ENCODE measurements at regions not wholly inside any gene's neighbourhood (a gene's known extent, or its start where the extent isn't known, plus 50 kb on each side); places are given as distances from the start of the nearest gene placed in this dataset.

DNA sequence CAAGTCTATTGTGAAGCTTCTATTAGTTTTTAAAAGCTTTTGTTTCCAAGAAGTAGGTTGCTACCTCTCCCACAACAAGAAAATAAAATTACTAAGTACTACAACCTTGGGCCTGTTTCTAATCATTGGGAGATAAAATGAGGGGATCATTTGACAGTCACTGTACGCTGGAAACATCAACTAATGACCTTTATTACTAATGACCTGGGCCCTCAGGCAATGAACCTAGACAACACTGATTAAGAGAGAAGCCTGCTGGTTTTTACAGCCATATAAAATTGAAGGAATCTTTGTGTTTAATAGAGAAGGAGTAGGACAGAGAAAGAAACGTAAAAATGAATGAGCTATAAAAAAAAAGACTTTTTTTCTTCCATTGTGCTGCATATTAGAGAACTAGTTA is 1000.9 kb downstream of the STPG2 start:
- H3K4me3 ChIP-seq (ENCODE audit: low read length), result no peak overlapping the region
- DNase-seq (ENCODE audit: low read depth, low spot score), result no peak

DNA sequence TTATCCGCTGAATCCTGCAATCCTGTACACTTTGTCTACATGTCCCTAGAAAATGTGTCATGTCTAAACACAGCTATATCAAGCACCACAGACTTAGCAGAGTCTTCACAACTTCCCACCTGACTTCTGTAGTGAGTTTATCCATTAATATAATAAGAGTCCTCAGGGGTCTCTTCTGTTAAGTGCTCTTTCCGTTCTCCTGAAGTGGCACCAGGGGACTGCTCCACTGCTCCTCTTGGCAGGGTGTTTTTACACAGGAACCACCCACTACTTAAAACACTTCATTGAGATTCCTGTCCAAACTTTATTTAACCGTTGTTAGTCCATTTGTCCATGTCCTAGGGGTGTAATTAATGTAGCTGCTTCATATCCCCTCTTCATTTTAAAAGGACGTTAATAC is 1000.4 kb downstream of the STPG2 start:
- no peak for DNase-seq (ENCODE audit: low read depth, low spot score)
- H3K4me3 ChIP-seq (ENCODE audit: low read length), result no peak overlapping the region

DNA sequence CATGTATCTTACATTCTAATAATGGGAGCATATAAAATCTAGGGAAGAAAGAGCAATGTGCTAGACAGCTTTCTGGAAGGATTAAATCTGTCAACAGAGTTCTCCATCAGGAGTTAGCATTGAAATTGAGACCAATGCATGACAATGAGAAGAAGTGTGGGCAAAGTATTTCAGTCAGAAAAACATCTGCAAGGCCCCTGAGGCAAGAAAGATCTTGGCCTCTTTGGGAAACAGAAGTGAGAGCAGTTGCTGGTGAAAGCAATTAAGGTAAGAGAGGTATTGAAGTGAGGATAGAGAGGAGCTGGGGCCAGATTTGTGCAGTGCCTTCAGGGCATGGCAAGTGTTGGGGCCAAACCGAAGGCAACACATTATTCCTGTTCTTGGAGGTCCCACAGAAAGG is 999.1 kb downstream of the STPG2 start:
- DNase-seq (ENCODE audit: low read depth, low spot score), result no peak

DNA sequence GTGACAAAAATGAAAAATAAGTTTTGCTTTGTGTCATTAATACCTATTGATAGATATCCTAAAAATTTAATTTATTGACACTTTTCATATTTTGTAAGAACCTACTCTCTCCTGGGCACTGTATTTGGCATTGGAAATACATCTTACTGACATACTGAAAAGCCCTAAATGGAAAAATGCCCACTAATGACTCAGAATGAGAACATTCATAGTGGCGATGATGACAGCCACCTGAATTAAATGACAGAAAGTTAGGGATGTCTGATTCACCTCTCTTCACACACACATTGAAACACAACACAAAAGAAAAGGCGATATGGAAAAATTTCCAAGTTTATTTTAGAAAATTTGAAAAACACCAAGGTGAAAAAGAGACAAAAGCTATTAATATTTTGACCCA is 992.3 kb downstream of the STPG2 start:
- no peak for DNase-seq (ENCODE audit: low read depth, low spot score)
- H3K4me3 ChIP-seq (ENCODE audit: low read length), result no peak overlapping the region

More for the DNA sequence above, 999.1 kb downstream of the STPG2 start:
- no peak overlapping the region for H3K4me3 ChIP-seq (ENCODE audit: low read length)

DNA sequence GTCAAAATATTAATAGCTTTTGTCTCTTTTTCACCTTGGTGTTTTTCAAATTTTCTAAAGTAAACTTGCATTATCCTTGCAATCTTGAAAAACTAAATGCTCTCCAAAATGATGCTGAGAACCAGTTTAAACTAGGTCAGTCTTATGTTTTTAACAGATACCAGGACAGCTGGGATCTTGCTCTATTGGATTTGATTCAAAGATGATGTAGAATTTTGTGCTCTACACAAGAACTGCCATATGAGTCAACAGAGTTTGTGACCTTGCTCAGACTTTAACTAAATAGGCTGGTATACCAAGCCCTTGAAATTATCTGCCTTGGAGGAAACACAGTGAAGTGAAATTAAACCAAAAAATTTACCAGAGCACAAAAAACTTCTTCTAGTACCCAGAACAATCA is 991.1 kb downstream of the STPG2 start:
- no peak for DNase-seq (ENCODE audit: low read depth, low spot score)
- H3K4me3 ChIP-seq (ENCODE audit: low read length), result no peak overlapping the region

DNA sequence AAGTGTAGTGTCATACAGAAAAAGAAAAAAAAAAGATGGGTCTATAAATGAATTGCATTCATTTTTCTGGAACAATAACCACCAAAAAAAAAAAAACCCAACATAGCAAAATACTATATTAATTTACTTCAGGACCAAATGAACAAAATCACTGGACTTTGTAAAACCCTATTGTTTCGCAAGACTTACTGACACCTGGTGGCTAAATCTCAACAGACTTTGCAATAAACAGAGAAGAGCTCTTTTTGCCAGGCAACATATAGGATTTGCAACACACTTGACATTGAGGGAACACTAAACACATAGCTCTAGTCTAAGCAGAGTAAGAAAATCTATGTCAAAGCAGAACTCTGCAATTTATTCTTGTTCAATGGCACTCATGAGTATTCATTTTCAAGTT is 990.2 kb downstream of the STPG2 start:
- H3K4me3 ChIP-seq (ENCODE audit: low read length), result no peak overlapping the region
- peak; percentile 4 for DNase-seq (ENCODE audit: low read depth, low spot score)

DNA sequence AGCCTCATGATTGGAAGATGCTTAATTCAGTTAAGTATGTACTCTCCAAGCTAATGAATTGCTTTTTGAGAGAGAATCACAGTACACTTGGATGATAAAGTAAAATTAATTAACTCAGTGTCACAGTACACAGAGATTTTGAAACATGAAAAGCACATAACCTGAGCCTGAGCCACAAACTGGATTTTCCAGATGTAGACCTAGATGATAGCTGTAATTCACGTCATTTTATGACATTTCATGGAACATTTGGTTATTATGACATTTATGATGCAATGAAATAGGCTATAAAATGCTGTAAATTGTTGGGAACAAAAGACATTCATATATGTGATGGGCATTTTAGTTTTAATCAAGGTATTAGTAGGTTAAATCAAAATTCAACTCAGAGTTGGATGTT is 983.7 kb downstream of the STPG2 start:
- no peak overlapping the region for H3K4me3 ChIP-seq (ENCODE audit: low read length)

DNA sequence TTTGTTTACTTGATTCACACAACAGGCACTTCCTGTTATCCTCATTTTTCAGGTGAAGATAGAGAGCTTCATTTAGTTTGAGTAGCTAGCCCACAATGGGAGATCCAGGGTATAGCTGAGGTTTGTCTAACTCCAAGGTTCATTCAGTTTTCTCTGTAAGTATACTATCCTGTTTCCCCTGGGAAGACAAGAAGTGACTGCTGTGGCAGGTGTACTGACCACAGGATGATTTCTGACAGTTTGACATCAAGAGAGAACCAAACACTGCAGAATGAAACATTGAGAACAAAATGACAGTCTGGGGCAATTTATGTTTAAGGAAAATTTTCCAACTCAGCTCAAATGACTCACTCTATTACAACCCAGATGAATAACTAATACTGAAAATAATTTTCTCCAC is 958.0 kb downstream of the STPG2 start:
- no peak for DNase-seq (ENCODE audit: low read depth, low spot score)
- H3K4me3 ChIP-seq (ENCODE audit: low read length), result no peak overlapping the region

More for the DNA sequence above, 983.7 kb downstream of the STPG2 start:
- DNase-seq (ENCODE audit: low read depth, low spot score), result no peak

DNA sequence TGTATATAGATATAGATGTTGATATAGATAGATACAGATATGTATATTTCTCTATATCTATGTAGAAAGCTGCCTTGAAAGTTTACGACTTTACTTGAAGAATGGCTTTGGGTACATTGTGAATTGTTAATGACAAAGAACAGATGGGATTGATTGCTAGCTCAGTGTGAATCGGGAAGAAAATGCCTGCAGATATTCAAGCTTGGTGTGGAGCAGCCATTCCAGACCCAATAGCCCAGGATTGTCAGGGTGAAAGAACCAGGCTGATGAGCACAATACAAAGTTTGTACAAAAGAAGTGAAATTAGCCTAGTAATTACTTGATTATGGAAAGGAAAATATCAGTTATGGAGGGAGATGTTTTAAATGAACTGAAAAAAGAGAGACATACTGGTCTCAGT is 946.2 kb downstream of the STPG2 start:
- DNase-seq (ENCODE audit: low read depth, low spot score), result no peak
- H3K4me3 ChIP-seq (ENCODE audit: low read length), result no peak overlapping the region

DNA sequence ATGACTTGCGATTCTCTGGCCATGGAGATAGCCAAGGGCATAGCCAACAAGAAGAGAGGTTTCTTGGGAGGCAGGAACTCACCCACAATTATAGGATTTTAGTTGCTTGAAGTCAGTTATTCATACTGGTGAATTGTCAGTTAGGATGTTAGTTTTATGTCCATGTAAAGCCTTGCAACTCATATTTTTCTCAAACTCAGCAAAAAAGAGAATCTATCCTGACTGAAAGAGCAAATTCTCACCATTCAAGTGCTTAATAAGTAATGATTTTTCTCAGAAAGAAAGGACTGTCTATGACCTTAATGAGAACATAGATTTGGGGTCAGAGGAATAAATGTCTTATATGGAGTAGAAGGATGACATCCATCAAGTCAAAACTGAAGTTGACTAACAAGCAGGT is 934.5 kb downstream of the STPG2 start:
- no peak for DNase-seq (ENCODE audit: low read depth, low spot score)
- H3K4me3 ChIP-seq (ENCODE audit: low read length), result no peak overlapping the region

DNA sequence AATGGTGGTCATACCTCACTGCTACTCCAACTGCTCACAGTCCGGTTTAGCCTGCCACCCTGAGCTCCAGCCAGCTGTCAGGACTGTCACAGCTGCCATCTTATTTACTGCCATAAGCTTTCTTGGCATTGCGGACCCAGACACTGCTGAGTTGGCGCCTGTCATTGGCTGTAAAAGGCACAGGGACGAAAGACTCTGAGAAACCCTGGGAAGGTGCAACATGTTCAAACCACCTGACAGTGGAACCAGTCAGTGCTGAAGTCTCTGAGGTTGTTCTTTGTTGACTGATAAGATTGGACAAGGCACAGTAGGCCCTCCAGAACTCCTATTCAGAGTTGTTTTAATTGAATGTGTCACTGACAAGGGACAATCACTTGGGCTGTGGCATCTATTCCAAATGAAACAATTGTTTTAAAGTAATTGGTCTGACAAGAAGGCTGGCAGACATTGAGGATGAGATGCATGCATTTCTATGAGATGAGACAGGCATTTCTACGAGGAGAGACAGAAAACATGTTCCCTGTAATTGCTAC is 927.8 kb downstream of the STPG2 start:
- H3K4me3 ChIP-seq (ENCODE audit: low read length), result no peak overlapping the region
- DNase-seq (ENCODE audit: low read depth, low spot score), result no peak

DNA sequence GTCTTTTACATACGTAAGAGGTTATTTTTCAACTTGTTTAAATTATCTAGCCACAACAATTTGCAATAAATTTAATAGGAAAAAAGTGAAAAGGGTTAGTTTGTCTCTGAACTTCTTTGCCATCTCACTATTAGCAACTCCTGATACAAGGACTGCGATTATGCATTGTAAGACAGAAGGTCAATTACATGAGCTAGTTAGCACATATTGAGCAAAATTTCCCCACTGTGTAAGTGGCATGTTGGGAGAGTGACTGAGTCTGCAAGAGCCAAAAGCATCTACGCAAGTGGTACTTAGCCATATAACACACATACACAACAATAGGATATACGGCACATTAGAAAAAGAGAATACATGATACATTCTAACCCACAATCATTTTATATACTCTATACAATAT is 927.2 kb downstream of the STPG2 start:
- H3K4me3 ChIP-seq (ENCODE audit: low read length), result no peak overlapping the region
- no peak for DNase-seq (ENCODE audit: low read depth, low spot score)

DNA sequence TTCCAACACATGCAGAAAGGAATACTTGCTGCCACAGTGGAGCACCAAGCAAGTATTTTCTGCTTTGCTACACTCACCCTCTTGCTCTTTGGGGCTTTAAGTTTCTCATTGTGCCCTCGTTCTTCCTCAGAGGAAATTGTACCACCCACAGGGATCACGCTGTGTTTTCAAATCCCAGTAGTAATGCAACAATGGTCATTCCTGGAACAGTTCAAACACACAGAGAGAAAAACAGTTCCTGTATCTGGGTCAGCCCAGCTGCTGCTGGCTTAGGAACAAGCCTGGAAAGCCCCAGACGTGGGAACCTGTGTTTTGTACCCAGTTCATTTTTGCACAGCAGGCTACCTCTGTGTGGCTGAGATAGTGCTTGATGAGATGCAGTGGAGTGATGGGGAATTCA is 907.8 kb downstream of the STPG2 start:
- DNase-seq (ENCODE audit: low read depth, low spot score), result no peak

DNA sequence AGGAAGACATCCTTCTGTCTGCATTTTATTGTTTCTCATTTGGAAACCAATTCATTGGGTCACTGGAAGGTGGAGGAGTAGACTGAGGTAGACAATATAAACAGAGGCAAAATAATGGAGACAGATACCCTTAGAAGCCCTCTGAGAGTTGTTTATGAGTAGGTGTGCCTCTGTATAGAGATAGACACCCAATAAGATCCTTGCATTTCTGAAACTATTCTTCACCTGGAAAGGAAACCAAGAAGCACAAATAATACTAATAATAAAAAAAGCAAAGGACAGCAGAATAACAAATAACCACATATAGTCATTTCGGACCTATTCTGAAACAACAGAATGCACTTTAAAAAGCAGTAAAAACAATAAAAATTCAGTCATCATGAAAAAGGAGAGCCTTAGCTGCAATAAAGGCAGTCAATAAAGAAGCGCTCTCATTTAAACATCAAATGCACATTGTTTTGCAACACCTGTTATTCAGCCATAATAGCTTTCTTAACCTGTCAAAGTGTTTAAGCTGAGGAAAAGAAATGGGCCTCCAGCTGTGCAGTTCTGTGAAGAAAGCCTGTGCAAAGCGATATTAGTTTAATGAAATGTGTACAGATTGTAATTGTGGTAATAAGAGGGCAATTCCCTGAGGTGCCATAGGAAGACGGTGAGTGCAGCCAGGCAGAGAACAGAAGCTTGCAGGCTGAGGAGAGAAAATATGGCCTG is 904.2 kb downstream of the STPG2 start:
- no peak overlapping the region for H3K4me3 ChIP-seq (ENCODE audit: low read length)
- DNase-seq (ENCODE audit: low read depth, low spot score), result no peak

More for the DNA sequence above, 907.8 kb downstream of the STPG2 start:
- H3K4me3 ChIP-seq (ENCODE audit: low read length), result no peak overlapping the region

DNA sequence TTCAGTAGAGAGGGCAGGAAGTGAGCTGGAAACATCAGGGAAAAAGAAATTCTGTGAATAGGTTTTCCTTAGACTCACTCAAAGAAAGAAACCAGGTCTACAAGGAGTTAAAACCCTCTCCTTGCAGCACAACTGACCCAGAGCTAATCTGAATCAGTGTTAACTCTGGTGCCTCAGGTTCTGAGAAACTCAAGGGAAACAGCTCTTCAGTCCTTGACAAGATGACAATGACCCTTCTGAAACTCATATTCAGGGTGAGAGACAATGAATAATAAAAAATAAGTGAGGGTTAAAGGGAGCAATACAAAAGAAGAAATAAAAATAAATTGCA is 903.6 kb downstream of the STPG2 start:
- no peak overlapping the region for H3K4me3 ChIP-seq (ENCODE audit: low read length)
- no peak for DNase-seq (ENCODE audit: low read depth, low spot score)

DNA sequence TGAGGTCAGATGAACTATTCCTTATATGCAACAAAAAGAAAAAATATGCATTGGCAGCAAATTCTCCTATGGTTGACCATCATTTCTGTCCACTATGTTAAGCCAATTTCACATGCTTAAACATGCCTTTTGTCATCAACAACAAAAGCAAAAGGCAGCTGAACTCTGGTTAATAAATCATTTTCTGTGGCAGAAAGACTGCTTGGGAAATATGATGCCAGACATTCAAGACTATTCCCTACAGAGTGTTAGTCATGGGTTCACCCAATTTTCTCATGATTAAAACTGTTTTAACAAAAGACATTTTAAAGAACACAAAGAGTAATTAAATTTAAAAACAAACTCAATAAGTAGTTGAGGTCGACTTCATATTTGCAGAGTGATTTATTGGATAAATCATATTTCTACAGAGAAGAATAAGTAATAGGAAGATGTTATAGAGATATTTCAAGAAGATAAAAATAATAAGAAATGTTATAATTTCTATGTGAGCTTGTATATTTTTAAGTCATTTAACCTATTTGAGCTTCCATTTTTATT is 890.6 kb downstream of the STPG2 start:
- no peak overlapping the region for H3K4me3 ChIP-seq (ENCODE audit: low read length)
- DNase-seq (ENCODE audit: low read depth, low spot score), result no peak

DNA sequence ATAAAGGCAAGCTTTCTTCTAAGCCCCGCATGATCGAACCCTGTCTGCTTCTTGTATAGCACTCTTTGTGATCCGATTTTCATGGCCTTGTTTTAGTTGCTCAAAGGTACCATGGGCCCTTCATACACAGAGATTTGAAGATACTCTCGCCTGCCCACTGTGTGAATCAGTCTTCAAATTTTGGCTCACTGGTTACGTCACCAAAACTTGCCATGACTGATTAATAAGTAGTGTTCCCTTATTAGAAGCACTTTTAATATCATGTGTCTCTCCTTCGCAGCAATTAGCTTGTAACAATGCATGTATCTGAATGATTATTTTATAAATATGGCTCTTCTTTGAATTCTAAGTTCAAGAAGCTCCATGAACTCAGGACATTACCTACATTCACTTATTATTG is 880.5 kb downstream of the STPG2 start:
- DNase-seq (ENCODE audit: low read depth, low spot score), result no peak

DNA sequence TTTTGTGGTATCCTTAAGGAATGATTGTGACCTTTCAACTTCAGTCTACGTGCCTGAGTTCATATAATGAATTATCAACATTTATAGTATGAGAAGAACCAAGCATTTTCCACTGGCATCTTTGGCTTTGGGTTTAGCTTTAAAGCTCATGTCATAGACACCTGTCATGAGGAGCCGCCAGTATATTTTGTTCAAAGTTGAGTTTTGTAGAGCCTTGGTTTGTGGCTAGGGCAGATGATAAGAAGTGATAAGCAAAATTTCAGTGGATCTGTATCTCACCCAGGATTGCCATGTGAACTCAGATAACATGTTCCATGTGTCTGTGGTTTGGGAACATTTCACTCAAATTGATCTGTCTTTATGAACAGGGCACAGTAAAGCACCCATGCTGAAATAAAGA is 873.2 kb downstream of the STPG2 start:
- DNase-seq (ENCODE audit: low read depth, low spot score), result peak; percentile 26
- H3K4me3 ChIP-seq (ENCODE audit: low read length), result no peak overlapping the region

More for the DNA sequence above, 880.5 kb downstream of the STPG2 start:
- H3K4me3 ChIP-seq (ENCODE audit: low read length), result no peak overlapping the region

DNA sequence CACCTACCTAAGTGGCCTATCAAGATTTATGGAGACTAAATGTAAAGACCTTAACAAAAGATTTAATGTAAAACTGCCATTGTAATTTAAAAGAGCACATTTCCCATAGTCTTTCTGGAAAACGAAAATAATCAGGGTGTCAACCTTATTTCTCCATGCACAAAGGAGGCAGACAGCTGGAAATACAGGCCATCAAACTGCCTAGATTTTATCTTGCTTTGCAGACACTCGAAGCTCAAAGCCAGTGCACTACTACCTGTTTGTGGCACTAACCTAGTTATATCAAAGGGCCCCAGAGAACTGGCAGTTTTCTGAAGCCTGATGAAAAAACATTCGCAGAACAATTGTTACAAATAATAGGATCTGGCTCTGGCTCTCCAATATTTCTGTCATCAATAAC is 863.9 kb downstream of the STPG2 start:
- DNase-seq (ENCODE audit: low read depth, low spot score), result no peak
- no peak overlapping the region for H3K4me3 ChIP-seq (ENCODE audit: low read length)

DNA sequence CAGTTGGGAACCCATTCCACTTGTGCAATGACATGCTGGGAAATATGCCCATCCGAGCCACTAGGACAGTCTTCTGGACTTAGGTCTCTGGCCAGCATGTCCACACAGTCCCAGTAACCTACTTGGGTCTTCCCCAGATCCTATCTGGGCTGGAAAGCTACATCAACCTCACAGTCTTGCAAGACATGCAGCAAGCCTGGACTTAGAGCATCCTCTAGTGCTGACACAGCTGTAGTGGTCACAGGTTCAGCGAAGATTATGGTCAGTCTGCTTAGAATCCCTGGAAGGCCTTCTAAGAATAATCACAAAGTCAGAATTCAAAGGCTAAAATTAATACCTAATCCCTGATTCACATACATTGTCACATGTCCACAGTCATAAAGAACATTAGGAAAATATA is 842.7 kb downstream of the STPG2 start:
- H3K4me3 ChIP-seq (ENCODE audit: low read length), result no peak overlapping the region
- DNase-seq (ENCODE audit: low read depth, low spot score), result no peak

DNA sequence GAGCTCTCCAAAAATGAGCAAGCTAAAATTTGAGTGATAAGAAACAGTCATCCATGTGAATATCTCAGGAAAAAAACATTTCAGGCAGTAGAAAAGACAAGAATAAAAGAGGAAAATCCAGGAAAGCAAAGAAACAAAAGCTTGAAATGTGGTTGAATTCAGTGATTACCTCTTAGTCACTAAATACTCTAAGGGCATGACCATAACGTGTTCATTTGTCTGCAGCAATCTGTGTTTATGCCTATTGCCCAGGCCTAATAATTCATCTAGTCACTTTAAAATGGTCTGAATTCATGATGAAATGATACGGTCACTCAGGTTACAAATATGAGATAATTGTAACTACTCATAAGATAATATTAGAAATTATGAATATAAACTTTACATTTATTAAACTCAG is 837.9 kb downstream of the STPG2 start:
- no peak for DNase-seq (ENCODE audit: low read depth, low spot score)

More for the DNA sequence above, 837.9 kb downstream of the STPG2 start:
- no peak overlapping the region for H3K4me3 ChIP-seq (ENCODE audit: low read length)

All from Jurkat, Clone E6-1 (cell line).